ENCODE measurements at regions not wholly inside any gene's neighbourhood (a gene's known extent, or its start where the extent isn't known, plus 50 kb on each side); places are given as distances from the start of the nearest gene placed in this dataset.
"Not testable (repeated sequence)": the region's sequence is repeated elsewhere in the genome, so short reads cannot be mapped to it uniquely, and the experiment has no call there.

- DNase-seq, result not testable (repeated sequence)
Observed at GRCh38 chr20:29120088-29120487, 2137.4 kb upstream of the DEFB115 start.

- not testable (repeated sequence) for DNase-seq
Observed at GRCh38 chr20:29120575-29120974, 2136.9 kb upstream of the DEFB115 start.

- not testable (repeated sequence) for DNase-seq
Observed at GRCh38 chr20:29122784-29123183, 2134.7 kb upstream of the DEFB115 start.

GRCh38 chr20:29123861-29124260 lies 2133.6 kb upstream of the DEFB115 start:
- DNase-seq, result no peak
